DMS53 treated with DMSO at 0.1 percent for 48 hours (cell line): ENCODE measurements at regions not wholly inside any gene's neighbourhood (a gene's known extent, or its start where the extent isn't known, plus 50 kb on each side); places are given as distances from the start of the nearest gene placed in this dataset.
A peak's percentile ranks its signal among the peaks of the same experiment; 100 is the strongest.
"Not testable (repeated sequence)": the region's sequence is repeated elsewhere in the genome, so short reads cannot be mapped to it uniquely, and the experiment has no call there.

Source experiments
- DNase-seq: peaks from one replicate; lab custom pipeline; 2025; ENCODE audit not compliant: unreplicated experiment; lab: John Stamatoyannopoulos, UW

DNA sequence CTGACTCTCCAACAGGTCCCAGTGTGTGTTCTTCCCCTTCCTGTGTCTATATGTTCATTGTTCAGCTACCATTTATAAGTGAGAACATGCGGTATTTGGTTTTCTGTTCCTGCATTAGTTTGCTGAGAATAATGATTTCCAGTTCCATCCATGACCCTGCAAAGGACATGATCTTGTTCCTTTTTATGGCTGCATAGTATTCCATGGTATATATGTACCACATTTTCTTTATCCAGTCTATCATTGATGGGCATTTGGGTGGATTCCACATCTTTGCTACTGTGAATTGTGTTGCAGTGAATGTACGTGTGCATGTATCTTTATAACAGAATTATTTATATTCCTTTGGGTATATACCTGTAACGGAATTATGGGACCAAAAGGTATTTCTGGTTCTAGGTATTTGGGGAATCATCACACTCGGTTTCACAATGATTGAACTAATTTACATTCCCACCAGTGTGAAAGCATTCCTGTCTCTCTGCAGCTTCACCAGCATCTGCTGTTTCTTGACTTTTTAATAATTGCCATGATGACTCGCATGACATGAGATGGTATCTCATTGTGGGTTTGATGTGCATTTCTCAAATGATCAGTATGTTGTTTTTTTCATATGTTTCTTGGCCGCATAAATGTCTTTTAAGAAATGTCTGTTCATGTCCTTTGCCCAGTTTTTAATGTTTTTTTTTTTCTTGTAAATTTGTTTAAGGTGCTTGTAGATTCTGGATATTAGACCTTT, 60.2 kb downstream of the LSMEM1 start:
- no peak for DNase-seq

DNA sequence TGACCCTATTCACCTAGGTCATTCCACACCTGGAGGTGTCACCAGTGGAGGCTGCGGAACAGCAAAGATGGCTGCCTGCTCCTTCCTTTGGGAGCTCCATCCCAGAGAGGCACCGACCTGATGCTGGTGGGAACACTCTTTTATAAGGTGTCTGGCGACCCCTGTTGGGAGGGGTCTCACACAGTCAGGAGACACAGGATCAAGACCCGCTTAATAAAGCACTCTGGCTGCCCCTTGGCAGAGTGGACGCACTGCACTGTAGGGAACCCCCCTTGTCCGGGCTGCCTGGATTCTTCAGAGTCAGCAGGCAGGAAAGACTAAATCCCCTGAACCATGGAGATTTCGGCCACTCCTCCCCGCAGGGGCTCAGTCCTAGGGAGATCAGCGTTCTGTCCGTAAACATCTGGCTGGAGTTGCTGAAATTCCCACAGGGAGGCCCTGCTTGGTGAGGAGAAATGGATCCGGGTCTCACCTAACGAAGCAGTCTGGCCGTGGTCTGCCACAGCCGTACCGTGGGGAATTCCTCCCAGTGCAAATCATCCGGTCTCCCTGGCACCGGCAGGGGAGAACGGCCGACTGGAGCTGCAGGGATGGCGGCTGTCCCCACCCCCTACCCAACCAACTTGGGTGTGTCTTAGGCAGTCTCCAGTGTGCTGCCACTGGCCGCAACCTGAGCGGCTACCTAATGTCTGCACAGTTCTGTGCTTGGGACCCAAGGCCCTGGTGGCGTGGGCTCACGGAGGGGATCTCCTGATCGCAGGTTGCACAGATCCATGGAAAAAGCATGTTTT, 66.1 kb downstream of the LSMEM1 start:
- no peak for DNase-seq

DNA sequence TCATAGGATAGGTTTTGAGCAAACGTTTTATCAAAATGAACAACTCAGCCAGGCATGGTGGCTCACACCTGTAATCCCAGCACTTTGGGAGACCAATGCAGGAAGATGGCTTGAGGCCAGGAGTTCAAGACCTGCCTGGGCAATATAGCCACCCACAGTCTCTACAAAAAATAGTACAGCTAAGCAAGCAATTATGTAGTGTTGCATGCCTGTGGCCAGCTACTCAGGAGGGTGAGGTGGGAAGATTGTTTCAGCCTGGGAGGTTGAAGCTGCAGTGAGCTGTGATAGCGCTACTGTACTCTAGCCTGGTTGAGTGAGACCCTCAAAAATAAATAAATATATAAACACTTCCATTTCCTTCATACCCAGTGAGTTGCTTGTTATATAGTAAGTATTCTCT, 67.1 kb downstream of the LSMEM1 start:
- no peak for DNase-seq

DNA sequence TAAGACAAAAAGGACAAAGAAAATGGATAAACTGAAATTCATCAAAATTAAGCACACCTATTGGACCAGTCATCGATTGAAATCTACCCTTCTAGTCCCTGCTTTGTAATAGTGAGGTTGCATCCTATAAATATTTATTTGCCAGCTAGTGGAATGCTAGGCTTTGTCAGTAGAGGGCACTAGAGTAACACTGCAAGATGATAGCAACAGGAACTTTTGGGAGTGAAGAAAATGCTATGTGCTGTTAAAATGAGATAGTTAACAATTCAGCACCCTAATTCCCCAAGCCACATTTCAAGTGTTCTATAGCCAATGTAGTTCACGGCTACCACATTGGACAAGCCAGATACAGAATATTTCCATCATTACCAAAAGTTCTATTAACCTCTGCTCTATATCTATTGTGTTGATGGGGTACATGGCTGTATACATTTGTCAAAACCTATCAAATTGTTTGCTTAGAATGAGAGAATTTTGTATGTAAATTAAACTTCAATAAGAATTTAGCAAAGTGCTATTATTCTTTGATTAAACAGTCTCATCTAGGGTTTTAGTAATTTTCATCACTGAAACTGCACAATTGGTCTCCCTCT, 69.8 kb downstream of the LSMEM1 start:
- DNase-seq: peak; percentile 79

- not testable (repeated sequence) for DNase-seq
These were observed 70.7 kb downstream of the LSMEM1 start for GRCh38 chr7:112551521-112551920.

- no peak for DNase-seq
These were observed 73.8 kb downstream of the LSMEM1 start for GRCh38 chr7:112554591-112554990.

DNA sequence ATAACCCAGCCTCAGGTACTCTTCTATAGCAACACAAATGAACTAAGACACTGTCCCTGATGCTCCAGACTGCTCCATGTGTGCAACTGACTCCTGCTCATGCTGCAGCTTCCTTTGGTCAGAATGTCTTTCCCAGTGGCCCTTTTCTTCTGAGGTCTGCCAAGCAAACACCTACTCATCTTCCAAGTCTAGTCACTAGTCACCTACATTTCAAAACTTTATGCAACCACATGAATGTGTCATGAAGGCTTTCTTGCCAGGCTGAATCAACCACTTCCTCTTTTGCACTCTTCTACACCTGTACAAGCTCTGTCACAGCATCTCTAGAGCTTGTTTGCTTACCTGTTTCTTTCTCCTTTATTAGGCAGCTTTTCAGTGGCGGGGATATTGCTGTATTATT, 75.8 kb downstream of the LSMEM1 start:
- DNase-seq: no peak

DNA sequence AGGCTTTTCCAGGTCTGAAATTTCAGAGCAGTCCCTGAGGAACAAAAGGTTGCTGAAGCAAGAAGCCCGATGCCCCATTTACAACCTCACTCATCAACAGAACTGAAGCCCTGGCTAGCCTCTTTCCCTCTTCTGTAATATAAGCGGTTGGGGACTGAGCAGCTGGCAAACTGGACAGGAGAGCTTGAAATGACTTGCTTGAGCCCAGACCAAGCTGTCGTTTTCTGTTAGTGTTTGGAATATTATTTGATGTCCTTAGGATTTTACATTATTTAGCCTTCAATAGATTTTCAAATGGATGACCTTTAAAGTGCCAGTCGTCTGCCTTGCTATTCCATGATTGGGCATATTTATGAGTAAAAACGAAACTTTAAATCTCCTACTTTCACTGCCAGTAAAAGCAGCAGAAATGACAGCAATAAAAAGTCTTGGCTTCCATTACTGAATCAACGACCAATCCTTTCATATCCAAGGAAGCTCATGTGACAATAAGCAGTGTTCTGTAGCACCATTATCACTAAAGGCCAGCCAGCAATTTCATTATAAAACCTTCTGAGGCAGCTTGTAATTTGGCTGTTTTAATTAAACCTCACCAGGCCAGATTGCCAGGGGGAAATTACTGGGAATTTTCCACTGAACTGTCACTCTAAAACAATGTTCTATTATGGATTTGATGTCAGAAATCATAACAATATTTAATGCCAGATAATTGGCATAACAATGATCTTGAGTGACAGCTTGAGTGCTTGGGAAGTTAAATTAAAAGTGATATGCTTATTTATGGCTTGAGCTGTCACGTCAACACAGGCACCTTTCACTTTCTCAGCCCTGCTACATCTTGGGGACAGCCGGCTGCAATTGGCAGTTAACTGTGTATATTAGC, 85.9 kb downstream of the LSMEM1 start:
- DNase-seq: no peak

DNA sequence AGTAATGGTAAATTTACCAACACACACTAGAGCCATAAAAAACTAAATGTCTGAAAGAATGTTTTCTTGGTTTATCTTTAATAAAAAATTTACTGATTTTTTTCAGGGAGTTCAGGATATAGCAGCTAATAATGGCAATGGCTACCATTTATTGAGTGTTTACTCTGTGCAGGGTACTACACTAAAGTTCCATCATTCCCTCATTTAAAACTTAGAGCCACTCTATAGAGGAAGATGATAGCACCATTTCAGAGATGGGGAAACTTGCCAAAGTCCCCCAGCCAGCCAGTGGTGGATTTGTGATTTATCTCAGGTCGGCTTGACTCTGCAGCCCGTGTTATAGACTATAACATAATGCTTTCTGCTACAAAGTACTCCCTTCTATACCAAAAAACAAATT, 86.6 kb downstream of the LSMEM1 start:
- no peak for DNase-seq

DNA sequence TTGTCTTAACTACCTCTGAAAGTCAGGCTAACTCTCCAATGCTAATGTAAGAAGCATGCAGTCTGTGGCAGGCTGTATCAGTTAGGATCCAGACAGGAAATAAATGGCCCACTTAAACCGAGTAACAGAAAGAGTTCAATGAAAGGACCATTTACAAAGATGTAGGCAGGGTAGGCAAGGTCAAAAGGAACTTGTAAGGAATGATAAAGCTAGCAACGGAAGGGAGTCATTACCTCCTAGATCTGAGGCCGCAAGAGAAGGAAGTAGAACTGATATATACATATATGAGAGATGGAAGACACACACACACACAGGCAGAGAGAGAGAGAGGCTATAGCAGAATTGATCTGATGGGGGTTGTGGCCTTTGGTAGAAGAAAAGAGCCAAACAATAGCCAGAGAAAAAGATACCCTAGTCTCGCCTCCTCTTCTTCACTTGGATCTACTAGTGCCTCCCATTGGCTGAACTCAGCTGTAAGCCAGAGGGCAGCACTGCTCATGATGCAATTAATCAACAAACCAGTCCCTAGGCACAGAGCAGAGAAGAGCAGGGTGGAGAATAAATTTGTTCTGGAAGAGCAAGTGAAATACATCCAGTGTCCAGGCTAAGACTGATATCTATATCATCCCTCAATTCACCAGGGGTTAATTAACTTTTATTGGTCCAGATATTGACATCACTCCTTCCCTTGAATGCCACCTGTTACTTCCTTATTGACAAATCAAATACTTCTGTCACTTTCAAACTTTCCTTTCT, 91.2 kb downstream of the LSMEM1 start:
- DNase-seq: peak; percentile 66

- DNase-seq: peak; percentile 91
These were observed 92.0 kb downstream of the LSMEM1 start for GRCh38 chr7:112572669-112573301.

DNA sequence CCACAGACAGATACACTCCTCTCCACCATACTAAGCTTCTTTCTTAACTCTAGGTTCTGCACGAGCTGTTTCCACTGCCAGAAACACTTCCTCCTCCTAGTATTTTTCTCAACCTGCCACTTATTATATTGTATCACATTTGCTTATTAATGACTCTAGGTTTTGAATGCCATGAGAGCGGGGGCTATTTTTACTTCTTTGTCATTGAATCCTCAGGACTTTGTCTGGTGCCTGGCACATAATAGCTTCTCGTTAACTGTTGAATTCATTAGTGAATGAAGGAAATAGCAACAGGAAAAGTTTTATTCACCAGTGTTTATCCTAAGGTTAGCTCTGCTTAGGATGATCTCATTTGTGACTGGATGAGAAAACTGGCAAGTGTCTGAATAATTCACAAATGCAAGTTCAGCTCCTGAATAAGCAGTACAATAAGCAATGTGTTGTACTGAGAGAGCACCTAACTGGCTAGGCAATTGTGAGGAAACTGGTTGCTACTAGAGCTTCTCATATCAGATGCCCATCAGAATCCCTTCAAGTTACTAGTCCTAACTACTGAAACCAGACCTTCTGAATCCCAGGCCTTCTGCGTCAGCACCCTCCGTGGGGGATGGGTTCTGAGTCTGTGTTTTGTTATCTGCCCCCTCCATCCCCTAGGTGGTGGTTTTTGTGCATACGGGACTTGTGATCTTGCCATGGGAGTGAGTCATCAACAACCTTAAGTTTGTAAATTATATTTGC, 92.7 kb downstream of the LSMEM1 start:
- DNase-seq: peak; percentile 31

DNA sequence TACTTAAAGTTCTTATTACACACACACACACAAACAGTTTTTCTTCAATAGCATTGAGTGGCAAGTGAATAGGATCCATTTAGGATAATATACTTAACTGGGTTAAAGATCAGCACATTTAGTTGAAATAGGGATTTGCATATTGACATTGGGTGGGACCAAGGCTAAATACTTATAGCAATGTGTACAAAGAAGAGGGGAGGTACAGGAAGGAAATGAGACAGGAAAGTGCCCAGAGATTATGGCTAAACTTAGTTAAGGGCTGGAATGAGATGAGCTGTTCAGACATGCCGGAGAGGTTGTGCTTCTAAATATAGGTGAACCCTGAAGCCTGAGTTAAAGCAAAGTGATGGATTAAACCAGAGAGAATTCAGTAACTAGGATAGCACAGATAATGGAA, 95.1 kb downstream of the LSMEM1 start:
- DNase-seq: no peak

DNA sequence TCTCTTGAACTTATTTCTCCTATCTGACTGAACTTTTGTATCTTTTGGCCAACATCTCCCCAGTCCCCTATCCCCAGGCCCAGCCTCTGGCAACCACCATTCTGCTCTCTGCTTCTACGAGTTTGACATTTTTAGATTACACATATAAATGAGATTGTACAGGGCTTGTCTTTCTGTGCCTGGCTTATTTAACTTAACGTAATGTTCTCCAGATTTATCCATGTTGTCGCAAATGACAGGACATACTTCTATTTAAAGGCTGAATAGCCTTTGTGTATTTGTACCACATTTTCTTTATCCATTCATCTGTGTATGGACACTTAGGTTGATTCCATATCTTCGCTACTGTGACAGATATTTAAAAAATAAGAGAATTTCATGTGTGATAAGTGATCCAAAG, 98.6 kb downstream of the LSMEM1 start:
- DNase-seq: no peak

DNA sequence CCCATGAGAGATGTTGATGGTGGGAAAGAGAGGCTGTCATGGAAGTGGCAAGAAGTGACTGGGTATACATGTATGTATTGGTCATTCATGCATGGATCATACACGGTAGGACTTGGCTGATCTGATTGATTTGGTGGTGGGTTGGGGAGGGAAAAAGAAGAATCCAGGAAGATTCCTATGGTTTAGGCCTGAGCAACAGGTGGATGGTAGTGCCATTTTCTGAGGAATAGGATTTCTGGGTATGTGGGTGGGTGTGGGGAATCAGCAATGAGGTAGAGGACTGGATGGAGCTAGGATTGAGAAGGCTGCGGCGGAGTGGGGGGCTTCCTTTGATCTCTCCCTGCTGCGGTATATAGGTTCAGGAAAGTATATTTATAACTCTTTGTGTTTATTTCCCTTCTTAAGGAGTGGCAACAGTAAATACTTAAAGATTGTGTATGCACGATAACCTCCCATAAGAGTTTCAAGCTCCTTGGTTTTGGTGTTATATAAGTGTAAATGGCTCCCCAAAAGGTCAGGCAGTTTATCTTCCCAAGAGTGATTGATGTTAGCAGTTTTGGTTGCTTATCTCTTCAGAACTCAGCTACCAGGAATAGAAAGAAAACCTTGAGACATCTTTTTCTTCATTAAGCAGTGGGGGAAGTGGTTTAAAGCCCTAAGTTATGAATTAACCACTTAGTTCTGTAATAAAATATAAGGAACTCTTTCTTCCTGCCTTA, 100.1 kb downstream of the LSMEM1 start:
- DNase-seq: no peak

DNA sequence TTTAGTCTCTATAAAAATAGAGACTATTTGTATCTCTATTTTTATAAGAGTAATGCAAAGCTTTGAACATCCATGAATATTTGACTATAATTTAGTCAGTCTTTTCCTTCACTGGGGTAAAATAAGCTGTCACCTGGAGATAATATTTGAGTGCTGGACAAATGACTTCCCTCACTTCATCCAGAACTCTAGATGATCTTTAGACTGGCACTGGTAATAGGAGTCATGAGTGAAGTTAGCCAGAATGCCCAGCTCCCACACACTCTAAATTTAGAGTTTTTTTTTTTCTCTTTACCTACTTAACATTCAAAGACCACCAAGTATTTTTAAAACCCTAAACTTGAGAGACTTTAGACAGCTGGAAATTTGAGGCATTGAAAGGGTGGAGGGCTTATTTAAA, 100.7 kb downstream of the LSMEM1 start:
- DNase-seq: no peak

- DNase-seq: no peak
These were observed 103.5 kb downstream of the LSMEM1 start for GRCh38 chr7:112584290-112584689.

- DNase-seq: no peak
These were observed 106.7 kb downstream of the LSMEM1 start for GRCh38 chr7:112587504-112587903.
